ENCODE measurements at regions not wholly inside any gene's neighbourhood (a gene's known extent, or its start where the extent isn't known, plus 50 kb on each side); places are given as distances from the start of the nearest gene placed in this dataset.

GRCh38 chr7:67413670-67414069 is 417.0 kb downstream of the TYW1 start:
- H3K27me3 Mint-ChIP-seq: peaks cover 0 to 9% of the 10 kb centered on the region in 2 donors
- ATAC-seq (no peak), DNase-seq (ENCODE audit: low spot score) (no peak)
- H3K36me3 Mint-ChIP-seq: no peaks in the 10 kb centered on the region
- H3K27ac Mint-ChIP-seq: no peak overlapping the region
- no peak overlapping the region for H3K4me3 Mint-ChIP-seq
- no peaks in the 10 kb centered on the region for H3K4me1 Mint-ChIP-seq (ENCODE audit: low read depth in 2 of 2)
- no peaks in the 10 kb centered on the region for H3K9me3 Mint-ChIP-seq

- no peak overlapping the region for H3K4me3 Mint-ChIP-seq
- H3K36me3 Mint-ChIP-seq: no peaks in the 10 kb centered on the region
- H3K4me1 Mint-ChIP-seq (ENCODE audit: low read depth in 2 of 2): no peaks in the 10 kb centered on the region
- DNase-seq (ENCODE audit: low spot score) (no peak), ATAC-seq (no peak)
- peaks cover 2 to 9% of the 10 kb centered on the region in 2 donors for H3K27me3 Mint-ChIP-seq
- H3K27ac Mint-ChIP-seq: no peak overlapping the region
- no peaks in the 10 kb centered on the region for H3K9me3 Mint-ChIP-seq
These were observed 418.2 kb downstream of the TYW1 start for GRCh38 chr7:67414858-67415257.

GRCh38 chr7:67422601-67423000 is 426.0 kb downstream of the TYW1 start:
- H3K9me3 Mint-ChIP-seq: no peaks in the 10 kb centered on the region
- peaks cover 0 to 4% of the 10 kb centered on the region in 2 donors for H3K27me3 Mint-ChIP-seq
- ATAC-seq (no peak), DNase-seq (ENCODE audit: low spot score) (no peak)
- H3K36me3 Mint-ChIP-seq: no peaks in the 10 kb centered on the region
- H3K27ac Mint-ChIP-seq: no peak overlapping the region
- H3K4me3 Mint-ChIP-seq: no peak overlapping the region
- no peaks in the 10 kb centered on the region for H3K4me1 Mint-ChIP-seq (ENCODE audit: low read depth in 2 of 2)

- Mint-ChIP-seq H3K36me3 (no peaks in the 10 kb centered on the region), H3K27ac (no peak overlapping the region), H3K4me1 (ENCODE audit: low read depth in 2 of 2) (no peaks in the 10 kb centered on the region), H3K27me3 (peaks cover 0 to 4% of the 10 kb centered on the region in 2 donors), H3K9me3 (no peaks in the 10 kb centered on the region), H3K4me3 (no peak overlapping the region)
- DNase-seq (ENCODE audit: low spot score) (no peak), ATAC-seq (no peak)
These were observed 426.4 kb downstream of the TYW1 start for GRCh38 chr7:67423065-67423464.

- no peak for ATAC-seq
- Mint-ChIP-seq H3K36me3 (no peaks in the 10 kb centered on the region), H3K4me3 (no peak overlapping the region), H3K27ac (no peak overlapping the region), H3K4me1 (ENCODE audit: low read depth in 2 of 2) (no peaks in the 10 kb centered on the region), H3K9me3 (no peaks in the 10 kb centered on the region), H3K27me3 (peaks cover 0 to 2% of the 10 kb centered on the region in 2 donors)
- no peak for DNase-seq (ENCODE audit: low spot score)
These were observed 430.0 kb downstream of the TYW1 start for GRCh38 chr7:67426654-67427053.

- Mint-ChIP-seq H3K27me3 (peaks cover 0 to 2% of the 10 kb centered on the region in 2 donors), H3K27ac (no peak overlapping the region), H3K4me3 (no peak overlapping the region), H3K36me3 (no peaks in the 10 kb centered on the region), H3K9me3 (no peaks in the 10 kb centered on the region), H3K4me1 (ENCODE audit: low read depth in 2 of 2) (no peaks in the 10 kb centered on the region)
- ATAC-seq: no peak
- DNase-seq (ENCODE audit: low spot score): no peak
These were observed 433.1 kb downstream of the TYW1 start for GRCh38 chr7:67429735-67430134.

- no peak overlapping the region for H3K4me3 Mint-ChIP-seq
- H3K27me3 Mint-ChIP-seq: no peaks in the 10 kb centered on the region
- H3K27ac Mint-ChIP-seq: no peak overlapping the region
- H3K4me1 Mint-ChIP-seq (ENCODE audit: low read depth in 2 of 2): no peaks in the 10 kb centered on the region
- ATAC-seq (no peak), DNase-seq (ENCODE audit: low spot score) (no peak)
- H3K9me3 Mint-ChIP-seq: no peaks in the 10 kb centered on the region
- H3K36me3 Mint-ChIP-seq: no peaks in the 10 kb centered on the region
These were observed 436.1 kb downstream of the TYW1 start for GRCh38 chr7:67432536-67433234.

- no peaks in the 10 kb centered on the region for H3K27me3 Mint-ChIP-seq
- H3K9me3 Mint-ChIP-seq: no peaks in the 10 kb centered on the region
- no peak for ATAC-seq
- no peak overlapping the region for H3K4me3 Mint-ChIP-seq
- no peak overlapping the region for H3K27ac Mint-ChIP-seq
- no peak for DNase-seq (ENCODE audit: low spot score)
- H3K4me1 Mint-ChIP-seq (ENCODE audit: low read depth in 2 of 2): no peaks in the 10 kb centered on the region
- no peaks in the 10 kb centered on the region for H3K36me3 Mint-ChIP-seq
These were observed 439.4 kb downstream of the TYW1 start for GRCh38 chr7:67435894-67436535.

GRCh38 chr7:67438198-67438882 is 441.7 kb downstream of the TYW1 start:
- no peak overlapping the region for H3K4me3 Mint-ChIP-seq
- H3K36me3 Mint-ChIP-seq: no peaks in the 10 kb centered on the region

GRCh38 chr7:67438913-67439505 is 442.4 kb downstream of the TYW1 start:
- Mint-ChIP-seq H3K4me3 (no peak overlapping the region), H3K36me3 (no peaks in the 10 kb centered on the region), H3K27me3 (no peaks in the 10 kb centered on the region), H3K27ac (no peak overlapping the region), H3K9me3 (no peaks in the 10 kb centered on the region), H3K4me1 (ENCODE audit: low read depth in 2 of 2) (no peaks in the 10 kb centered on the region)
- no peak for ATAC-seq
- DNase-seq (ENCODE audit: low spot score): no peak

More at GRCh38 chr7:67438198-67438882, 441.7 kb downstream of the TYW1 start:
- H3K27ac Mint-ChIP-seq: no peak overlapping the region
- no peaks in the 10 kb centered on the region for H3K9me3 Mint-ChIP-seq
- no peak for ATAC-seq
- no peak for DNase-seq (ENCODE audit: low spot score)
- no peaks in the 10 kb centered on the region for H3K27me3 Mint-ChIP-seq
- H3K4me1 Mint-ChIP-seq (ENCODE audit: low read depth in 2 of 2): no peaks in the 10 kb centered on the region

GRCh38 chr7:67440321-67440720 is 443.7 kb downstream of the TYW1 start:
- no peak overlapping the region for H3K4me3 Mint-ChIP-seq
- H3K27me3 Mint-ChIP-seq: no peaks in the 10 kb centered on the region
- H3K9me3 Mint-ChIP-seq: no peaks in the 10 kb centered on the region
- no peaks in the 10 kb centered on the region for H3K4me1 Mint-ChIP-seq (ENCODE audit: low read depth in 2 of 2)
- DNase-seq (ENCODE audit: low spot score) (no peak), ATAC-seq (no peak)
- H3K27ac Mint-ChIP-seq: no peak overlapping the region
- no peaks in the 10 kb centered on the region for H3K36me3 Mint-ChIP-seq

GRCh38 chr7:67445728-67446127 is 449.1 kb downstream of the TYW1 start:
- DNase-seq (ENCODE audit: low spot score) (no peak), ATAC-seq (no peak)
- no peaks in the 10 kb centered on the region for H3K4me1 Mint-ChIP-seq (ENCODE audit: low read depth in 2 of 2)
- H3K27ac Mint-ChIP-seq: no peak overlapping the region
- H3K36me3 Mint-ChIP-seq: no peaks in the 10 kb centered on the region
- H3K27me3 Mint-ChIP-seq: no peaks in the 10 kb centered on the region
- H3K4me3 Mint-ChIP-seq: no peak overlapping the region
- H3K9me3 Mint-ChIP-seq: no peaks in the 10 kb centered on the region

- no peak for ATAC-seq
- no peak overlapping the region for H3K4me3 Mint-ChIP-seq
- peaks cover 4% of the 10 kb centered on the region for H3K9me3 Mint-ChIP-seq
- no peaks in the 10 kb centered on the region for H3K27me3 Mint-ChIP-seq
- no peak overlapping the region for H3K27ac Mint-ChIP-seq
- no peaks in the 10 kb centered on the region for H3K4me1 Mint-ChIP-seq (ENCODE audit: low read depth in 2 of 2)
- DNase-seq (ENCODE audit: low spot score): no peak
- no peaks in the 10 kb centered on the region for H3K36me3 Mint-ChIP-seq
These were observed 450.7 kb downstream of the TYW1 start for GRCh38 chr7:67447297-67447696.

- H3K9me3 Mint-ChIP-seq: peaks cover 7% of the 10 kb centered on the region
- H3K27ac Mint-ChIP-seq: no peak overlapping the region
- no peaks in the 10 kb centered on the region for H3K4me1 Mint-ChIP-seq (ENCODE audit: low read depth in 2 of 2)
- ATAC-seq (no peak), DNase-seq (ENCODE audit: low spot score) (no peak)
- no peaks in the 10 kb centered on the region for H3K27me3 Mint-ChIP-seq
- no peaks in the 10 kb centered on the region for H3K36me3 Mint-ChIP-seq
- no peak overlapping the region for H3K4me3 Mint-ChIP-seq
These were observed 451.6 kb downstream of the TYW1 start for GRCh38 chr7:67448271-67448670.
